NT2/D1 (cell line): ENCODE measurements at regions not wholly inside any gene's neighbourhood (a gene's known extent, or its start where the extent isn't known, plus 50 kb on each side); places are given as distances from the start of the nearest gene placed in this dataset.

Experiments used
- SUZ12 ChIP-seq: IDR thresholded peaks from 2 replicates; pipeline ENCODE4 v1.6.1; 2011; ENCODE audit not compliant: insufficient read length, insufficient read depth; ENCODE audit errors: extremely low read depth
- YY1 ChIP-seq: IDR thresholded peaks from 2 replicates; pipeline ENCODE4 v1.6.1; 2011; ENCODE audit not compliant: insufficient read length, insufficient read depth

- TF ChIP-seq YY1 = no peak
- no peak for TF ChIP-seq SUZ12
These were observed 156.4 kb upstream of the ITGA4 start for GRCh38 chr2:181300600-181301291.
